H1 (cell line): ENCODE measurements at regions not wholly inside any gene's neighbourhood (a gene's known extent, or its start where the extent isn't known, plus 50 kb on each side); places are given as distances from the start of the nearest gene placed in this dataset.

Source experiments
- EGR1 ChIP-seq: IDR thresholded peaks from 2 replicates; pipeline ENCODE4 v1.6.1; 2011; ENCODE audit warnings: low read depth, low read length, borderline replicate concordance
- RXRA ChIP-seq: IDR thresholded peaks from 2 replicates; pipeline ENCODE4 v1.6.1; 2011; ENCODE audit warnings: low read depth, mild to moderate bottlenecking, low read length, moderate library complexity; ENCODE audit not compliant: insufficient read depth
- SIN3A ChIP-seq, 2 experiments: IDR thresholded peaks in 1 of 2; conservative IDR thresholded peaks in 1 of 2; 2 replicates each; pipeline ENCODE4 v1.6.1; 2011 to 2012; ENCODE audit warnings: low read length in 2 of 2, improper control_type of control experiment in 1 of 2, low read depth in 1 of 2, mild to moderate bottlenecking in 1 of 2

- TF ChIP-seq EGR1 (no peak), RXRA (no peak), SIN3A (conservative IDR thresholded peaks at IDR 0.05 in 1 of 2, IDR thresholded peaks at IDR 0.05 in 1 of 2; ENCODE audit: low read depth in 1 of 2, low read length in 2 of 2) (no peak)
- TF ChIP-seq, all 59 proteins: peak for 0
These were observed 121.0 kb upstream of the OPCML start (continued) for GRCh38 chr11:133653336-133653735.
